AG20443 (cell line): ENCODE measurements at regions not wholly inside any gene's neighbourhood (a gene's known extent, or its start where the extent isn't known, plus 50 kb on each side); places are given as distances from the start of the nearest gene placed in this dataset.

Experiments used
- DNase-seq: peaks from one replicate; pipeline ENCODE4 v3.0.0; 2012; ENCODE audit warnings: low spot score, mixed read lengths

- no peak for DNase-seq
Observed at GRCh38 chr7:155181768-155182167, 111.6 kb downstream of the HTR5A start.

DNA sequence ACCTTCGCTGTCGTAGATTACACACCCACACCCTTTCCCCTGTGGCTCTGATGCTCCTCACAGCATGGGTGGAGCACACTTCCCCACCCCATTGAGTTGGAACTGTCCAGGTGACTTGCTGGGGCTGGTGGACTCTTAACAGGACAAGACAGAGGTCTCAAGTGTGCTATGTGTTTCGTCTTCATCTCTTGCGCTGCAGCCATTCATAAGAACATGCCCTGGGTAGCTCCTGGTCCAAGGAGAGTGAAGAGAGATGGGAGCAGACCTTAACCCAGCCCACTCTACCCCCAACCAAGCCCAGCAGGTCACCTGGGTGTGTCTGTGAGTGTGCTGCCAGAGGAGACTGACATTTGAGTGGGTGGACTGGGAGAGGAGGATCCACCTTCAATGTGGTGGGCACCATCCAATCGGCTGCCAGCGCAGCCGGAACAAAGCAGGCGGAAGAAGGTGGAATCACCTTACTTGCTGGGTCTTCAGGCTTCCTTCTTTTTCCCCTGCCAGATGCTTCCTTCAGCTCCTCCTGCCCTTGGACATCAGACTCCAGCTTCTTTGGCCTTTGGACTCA is 112.4 kb downstream of the HTR5A start:
- DNase-seq, result no peak

- no peak for DNase-seq
Observed at GRCh38 chr7:155183655-155184054, 113.5 kb downstream of the HTR5A start.

DNA sequence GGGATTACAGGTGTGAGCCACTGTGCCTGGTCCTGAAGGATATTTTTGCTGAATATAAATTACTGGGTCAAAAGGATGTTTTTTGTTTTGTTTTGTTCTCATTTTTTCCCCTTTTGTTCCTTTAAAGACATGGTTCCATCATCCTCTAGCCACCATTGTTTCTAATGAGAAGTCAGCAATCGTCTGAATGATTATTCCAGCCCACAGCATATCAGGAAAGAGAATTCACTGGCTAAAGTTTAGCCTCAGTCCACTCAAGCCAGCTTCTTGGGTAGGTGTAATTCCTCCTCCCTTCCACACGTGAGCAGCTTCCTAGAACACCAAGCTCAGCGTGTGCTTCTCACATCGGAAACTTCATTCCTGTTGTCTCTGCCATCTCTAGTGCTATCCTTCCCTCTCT is 112.8 kb upstream of the INSIG1 start:
- no peak for DNase-seq

DNA sequence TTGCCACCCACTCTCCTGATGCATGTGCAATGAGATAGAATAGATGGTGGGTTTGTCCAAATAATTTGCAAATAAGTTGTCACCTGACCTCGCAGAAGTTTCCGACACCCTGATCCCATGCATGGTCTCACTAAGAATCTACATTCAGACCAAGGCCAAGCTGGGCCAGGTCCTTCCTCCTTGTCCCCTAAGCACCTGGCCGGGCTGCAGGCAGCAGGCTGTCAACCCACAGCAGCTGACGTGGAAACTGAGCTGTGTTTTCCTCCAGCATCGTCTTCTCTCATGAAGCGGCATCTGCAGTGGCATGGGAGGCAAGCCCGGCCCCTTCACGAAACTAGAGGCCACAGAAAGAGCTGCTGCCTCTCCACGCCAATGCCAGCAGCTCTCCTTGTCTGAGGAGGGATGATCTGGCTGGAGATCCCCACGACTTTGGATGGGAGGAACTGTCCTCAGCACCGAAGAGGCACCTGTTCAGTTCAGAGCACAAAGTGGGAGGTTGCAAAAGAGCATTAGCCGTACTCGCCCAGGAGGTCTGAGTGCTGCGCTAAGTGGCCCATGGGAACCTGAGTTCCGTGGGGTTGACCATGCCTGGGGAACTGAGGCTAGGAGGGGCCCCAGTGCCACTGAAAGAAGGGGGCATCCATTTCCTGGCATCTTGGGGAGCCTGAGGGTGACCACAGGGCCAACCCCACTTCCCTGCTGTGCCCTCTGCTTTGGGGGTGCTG is 110.5 kb upstream of the INSIG1 start:
- DNase-seq, result no peak

- DNase-seq, result no peak
Observed at GRCh38 chr7:155188357-155188756, 109.3 kb upstream of the INSIG1 start.

DNA sequence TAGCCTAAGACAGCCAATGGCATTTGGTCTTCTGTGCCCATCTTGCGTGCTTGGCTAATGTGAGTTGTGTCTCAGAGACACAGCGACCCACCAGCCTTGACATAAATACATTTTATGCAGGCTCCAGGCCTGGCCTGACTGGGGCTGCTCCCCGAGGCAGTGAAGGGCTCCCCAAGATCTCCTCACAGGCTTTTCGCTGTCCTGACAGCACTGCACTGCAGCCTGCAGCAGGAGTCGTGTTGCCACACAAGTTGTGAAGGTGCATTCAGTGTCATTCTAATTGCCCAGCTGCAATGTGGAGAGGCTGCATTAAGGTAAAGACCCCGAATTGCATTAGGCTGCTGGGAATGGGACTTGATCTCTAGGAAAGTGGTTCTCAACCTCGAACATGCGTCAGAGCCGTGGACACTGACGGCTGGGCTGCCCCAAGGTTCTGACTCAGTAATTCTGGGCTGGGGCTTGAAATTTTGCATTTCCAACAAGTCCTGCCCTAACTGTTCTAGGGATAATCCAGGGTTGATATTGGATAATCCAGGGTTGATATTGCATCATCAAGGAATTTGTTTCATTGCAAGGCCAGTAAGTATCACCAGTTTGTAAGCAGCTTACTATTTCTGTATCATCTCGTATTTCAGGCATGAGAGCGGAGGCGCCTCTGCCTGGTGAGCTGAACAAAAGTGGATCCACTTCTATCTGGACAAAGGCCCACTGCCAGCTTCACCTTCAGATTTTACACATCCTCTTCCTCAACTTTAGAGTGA is 108.7 kb upstream of the INSIG1 start:
- peak; percentile 40 for DNase-seq

DNA sequence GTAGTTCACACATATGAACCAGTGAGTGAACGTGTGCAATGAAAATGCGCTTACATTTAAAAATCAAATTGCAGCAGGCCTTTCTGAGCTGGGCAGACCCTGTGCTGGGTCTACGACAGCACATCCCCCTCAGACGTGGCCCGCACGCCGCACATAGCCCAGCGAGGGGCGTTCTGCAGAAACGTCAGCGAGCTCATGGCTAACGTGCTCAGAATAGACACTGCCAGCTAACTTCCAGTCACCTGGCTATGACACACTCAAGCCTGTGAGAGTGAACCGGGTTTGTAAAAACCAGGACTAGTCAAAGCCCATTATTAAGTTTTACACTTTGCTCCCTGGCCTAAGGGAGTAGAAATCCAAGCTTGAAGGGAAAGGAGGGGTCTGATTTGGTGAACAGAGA is 108.1 kb upstream of the INSIG1 start:
- no peak for DNase-seq

DNA sequence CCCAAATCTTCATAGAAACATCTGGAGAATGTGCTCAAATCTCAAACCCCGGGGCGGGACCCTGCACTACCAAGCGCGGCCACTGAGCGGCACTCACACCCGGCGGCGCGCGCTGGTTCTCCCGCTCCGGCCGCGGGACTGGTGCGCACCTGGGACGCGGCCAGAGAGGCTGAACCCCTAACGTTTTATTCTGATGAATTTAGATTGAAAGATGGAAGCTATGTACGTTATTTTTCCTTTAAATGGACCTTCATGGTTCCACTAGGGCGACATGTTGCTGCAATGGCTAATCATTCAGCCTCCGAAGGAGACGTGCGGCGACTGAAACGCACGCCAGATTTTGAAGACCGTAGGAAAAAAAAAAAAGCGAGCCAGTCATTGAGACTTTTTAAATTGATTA is 107.0 kb upstream of the INSIG1 start:
- peak; percentile 88 for DNase-seq

DNA sequence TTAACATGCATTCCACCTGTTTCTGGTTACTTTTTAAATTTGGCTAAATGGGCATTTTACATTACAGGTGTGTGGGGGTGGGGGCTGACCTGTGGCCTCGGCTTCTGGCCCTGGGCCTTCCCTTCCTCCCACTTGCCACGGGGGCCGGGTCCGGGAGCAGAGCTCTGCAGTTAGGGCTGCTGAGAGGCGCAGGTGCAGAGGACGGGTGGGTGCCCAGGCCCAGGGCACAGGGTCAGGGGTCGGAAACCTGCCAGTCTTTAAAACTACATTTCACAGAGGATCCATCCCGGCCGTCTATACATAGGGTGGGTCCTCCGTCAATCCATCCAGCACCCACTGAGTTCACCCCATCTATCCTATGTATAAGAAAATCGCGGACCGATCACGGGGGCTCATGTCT is 106.5 kb upstream of the INSIG1 start:
- DNase-seq, result no peak

- DNase-seq, result no peak
Observed at GRCh38 chr7:155191901-155192478, 105.7 kb upstream of the INSIG1 start.

- no peak for DNase-seq
Observed at GRCh38 chr7:155192961-155193640, 104.6 kb upstream of the INSIG1 start.

GRCh38 chr7:155193716-155194115 is 104.0 kb upstream of the INSIG1 start:
- no peak for DNase-seq

DNA sequence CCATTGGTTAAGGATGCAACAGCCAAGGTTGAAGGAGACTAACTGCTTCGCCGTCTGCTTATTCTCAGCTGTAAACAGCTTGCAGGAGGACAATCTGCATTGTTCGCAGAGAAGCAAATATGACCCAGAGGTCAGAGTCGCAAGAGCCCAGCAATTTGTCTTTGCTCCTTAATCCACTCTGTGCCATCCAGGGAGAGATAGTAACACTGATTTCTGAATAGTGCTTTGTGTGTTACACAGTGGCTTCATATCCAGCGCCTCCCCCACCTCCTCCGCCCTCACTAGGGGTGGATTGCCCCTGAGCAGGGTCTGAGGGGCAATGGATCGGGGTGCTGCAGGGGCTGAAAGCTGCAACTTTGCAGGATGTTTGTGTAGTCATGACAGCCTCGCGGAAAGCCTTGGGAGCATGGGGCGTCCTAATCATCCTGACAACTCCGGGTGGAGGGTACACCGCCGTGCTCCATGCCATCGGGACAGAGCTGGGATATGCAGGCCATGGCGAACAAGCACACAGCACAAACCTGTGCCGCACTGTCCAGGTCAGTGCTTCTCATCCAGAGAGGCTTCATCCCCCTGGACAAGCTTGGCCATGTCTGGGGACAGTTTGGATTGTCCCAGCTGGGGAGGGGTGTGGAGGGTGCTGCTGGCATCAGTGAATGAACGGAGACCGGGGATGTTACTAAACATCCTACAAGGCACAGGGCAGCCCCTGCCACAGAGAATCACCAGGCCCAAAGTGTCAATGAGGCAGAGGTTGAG is 103.1 kb upstream of the INSIG1 start:
- DNase-seq, result no peak

DNA sequence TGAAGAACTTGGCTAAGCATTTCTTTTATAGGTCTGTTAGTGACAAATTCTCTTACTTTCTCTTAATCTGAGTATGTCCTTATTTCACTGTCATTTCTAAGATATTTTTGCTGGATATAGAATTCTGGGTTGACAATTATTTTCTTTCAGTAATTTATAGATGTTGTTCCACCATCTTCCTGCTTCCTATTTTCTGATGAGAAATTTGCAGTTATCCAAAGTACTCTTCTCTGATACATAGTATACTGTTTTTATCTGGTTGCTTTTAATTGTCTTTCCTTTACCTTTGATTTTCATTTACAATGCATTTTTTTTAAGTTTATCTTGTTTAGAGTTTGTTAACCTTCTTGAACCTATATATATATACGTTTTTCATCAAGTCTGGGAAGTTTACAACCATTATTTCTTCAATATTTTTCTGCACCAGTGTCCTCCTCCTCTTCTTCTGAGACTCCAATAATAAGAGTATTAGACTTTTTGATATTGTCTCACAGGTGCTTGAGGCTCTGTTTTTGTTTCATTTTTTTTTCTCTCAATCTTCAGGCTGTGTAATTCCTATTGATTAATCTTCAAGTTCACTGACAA is 101.6 kb upstream of the INSIG1 start:
- DNase-seq, result no peak

DNA sequence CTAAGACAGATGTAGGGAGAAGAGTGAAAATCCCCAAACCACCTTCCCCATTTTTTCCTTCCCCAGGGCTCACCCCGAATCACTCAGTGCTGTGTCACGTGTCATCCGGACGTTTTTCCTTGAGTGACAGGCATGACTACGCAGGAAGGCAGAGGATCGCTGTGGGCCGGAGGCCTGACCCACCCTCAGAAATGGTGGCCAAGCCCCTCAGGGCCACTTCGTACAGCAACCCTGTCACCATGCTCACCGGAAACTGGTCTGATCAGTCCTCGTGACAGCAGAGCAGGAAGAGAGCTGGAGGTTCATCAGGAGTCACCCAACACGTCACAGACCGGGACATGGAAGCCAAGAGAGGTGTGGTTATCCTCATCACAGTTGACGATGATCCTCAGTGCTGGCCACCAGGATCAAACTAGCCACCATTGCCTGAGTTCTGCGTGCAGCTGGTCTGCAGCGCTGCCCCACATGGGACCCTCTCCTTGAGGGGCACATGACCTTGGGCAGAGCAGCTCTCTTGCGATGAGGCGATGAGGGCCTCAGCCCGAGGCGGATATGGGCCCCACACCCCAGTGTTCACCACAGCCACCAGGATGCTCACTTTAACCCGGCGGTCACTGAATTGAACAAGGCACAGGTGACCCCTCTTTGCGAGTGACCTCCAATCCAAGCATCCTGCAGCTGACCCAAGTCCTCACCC is 99.3 kb upstream of the INSIG1 start:
- DNase-seq, result no peak

GRCh38 chr7:155198901-155199845 is 98.5 kb upstream of the INSIG1 start:
- no peak for DNase-seq

- no peak for DNase-seq
Observed at GRCh38 chr7:155201325-155202087, 96.2 kb upstream of the INSIG1 start.
